Ovary (tissue), 7 donors: ENCODE measurements at regions not wholly inside any gene's neighbourhood (a gene's known extent, or its start where the extent isn't known, plus 50 kb on each side); places are given as distances from the start of the nearest gene placed in this dataset.

ENCODE experiments used
- DNase-seq, 5 donors: peaks; one replicate each; pipeline ENCODE4 v3.0.0-alpha.2; 2019 to 2020
- H3K27ac ChIP-seq, 2 donors: fragments of 200-600 bp; one replicate each; pipeline versions ENCODE4 v1.5.1 to v1.8.0; 2019 to 2022
- H3K27me3 ChIP-seq: fragments of 200-600 bp; one replicate; pipeline ENCODE4 v1.8.0; 2022
- H3K36me3 ChIP-seq: fragments of 200-600 bp; sonication (generic); one replicate; pipeline ENCODE4 v1.5.1; 2019
- H3K4me1 ChIP-seq: one replicate; pipeline ENCODE4 v1.8.1; 2013; ENCODE audit warnings: mild to moderate bottlenecking, moderate library complexity; ENCODE audit not compliant: insufficient read depth
- H3K4me3 ChIP-seq: fragments of 200-600 bp; sonication (generic); one replicate; pipeline ENCODE4 v1.5.1; 2017
- H3K9me3 ChIP-seq, 2 donors: fragments of 200-600 bp in 1 of 2; sonication (generic) in 1 of 2; one replicate each; pipeline versions ENCODE4 v1.5.1 to v1.8.1; 2013 to 2019; ENCODE audit warnings: mild to moderate bottlenecking in 1 of 2, moderate library complexity in 1 of 2
- EP300 ChIP-seq: sonication (generic); formaldehyde crosslinking; IDR thresholded peaks from one replicate; pipeline ENCODE4 v1.6.1; 2017; ENCODE audit warnings: antibody characterized with exemption
- POLR2A ChIP-seq: fragments of 450-650 bp; IDR thresholded peaks from one replicate; pipeline ENCODE4 v1.6.1; 2017; ENCODE audit warnings: antibody characterized with exemption, mild to moderate bottlenecking, moderate library complexity
- WGBS, 3 donors: extraction: QIAGEN DNeasy Blood & Tissue Kit in 1 of 3; methylation state at CpG; one replicate each; pipeline versions ENCODE4 v1.1.5 to v1.1.7; 2013 to 2017; 5-methylcytosine and 5-hydroxymethylcytosine counted together
- intact Hi-C, 4 donors: fragments of 100-400 bp; cut with DNase I; formaldehyde crosslinking; loops; one replicate each; pipeline versions ENCODE4 v1.11.0 to v1.15.1; 2022 to 2023
- TF ChIP-seq, protein P1 (sequence below), 3 donors: fragments of 450-650 bp in 2 of 3; fragments of 200-600 bp in 1 of 3; IDR thresholded peaks; one replicate each; pipeline versions ENCODE4 v1.5.1 to v1.8.0; 2016 to 2022; ENCODE audit warnings: antibody characterized with exemption in 3 of 3, mild to moderate bottlenecking in 1 of 3
- donor health status: DM: no; HTN: no; CAD: no; lungs with moderate emphysema.
- donor health status: DM: no; HTN: no; CAD: no.
- donor health status: Bipolar disorder and iron deficiency.
- donor health status: DM: no; HTN: no; CAD: no.
- donor health status: DM: yes; HTN: yes; CAD: no.

DNA sequence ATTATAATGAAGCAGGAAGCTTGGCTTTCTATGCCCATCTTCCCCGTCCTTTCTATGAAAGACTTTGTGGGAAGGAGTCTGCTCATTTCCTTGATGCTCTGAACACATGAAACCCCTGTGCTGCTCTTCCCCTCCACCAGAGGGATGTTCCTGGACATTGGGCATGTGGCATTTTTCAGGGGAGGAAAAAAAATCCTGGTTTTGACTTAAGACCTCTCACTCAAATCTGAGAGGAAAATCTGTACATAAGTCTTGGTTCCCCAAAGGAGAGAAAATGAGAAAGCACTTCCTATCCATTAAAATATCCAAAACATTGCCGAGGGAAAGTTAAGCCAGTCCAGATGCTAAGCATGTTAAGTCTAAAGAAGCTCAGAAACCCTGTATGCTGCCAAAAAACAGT is 393.0 kb downstream of the PAX1 start:
- TF ChIP-seq POLR2A = no peak
- TF ChIP-seq, protein P1, sequence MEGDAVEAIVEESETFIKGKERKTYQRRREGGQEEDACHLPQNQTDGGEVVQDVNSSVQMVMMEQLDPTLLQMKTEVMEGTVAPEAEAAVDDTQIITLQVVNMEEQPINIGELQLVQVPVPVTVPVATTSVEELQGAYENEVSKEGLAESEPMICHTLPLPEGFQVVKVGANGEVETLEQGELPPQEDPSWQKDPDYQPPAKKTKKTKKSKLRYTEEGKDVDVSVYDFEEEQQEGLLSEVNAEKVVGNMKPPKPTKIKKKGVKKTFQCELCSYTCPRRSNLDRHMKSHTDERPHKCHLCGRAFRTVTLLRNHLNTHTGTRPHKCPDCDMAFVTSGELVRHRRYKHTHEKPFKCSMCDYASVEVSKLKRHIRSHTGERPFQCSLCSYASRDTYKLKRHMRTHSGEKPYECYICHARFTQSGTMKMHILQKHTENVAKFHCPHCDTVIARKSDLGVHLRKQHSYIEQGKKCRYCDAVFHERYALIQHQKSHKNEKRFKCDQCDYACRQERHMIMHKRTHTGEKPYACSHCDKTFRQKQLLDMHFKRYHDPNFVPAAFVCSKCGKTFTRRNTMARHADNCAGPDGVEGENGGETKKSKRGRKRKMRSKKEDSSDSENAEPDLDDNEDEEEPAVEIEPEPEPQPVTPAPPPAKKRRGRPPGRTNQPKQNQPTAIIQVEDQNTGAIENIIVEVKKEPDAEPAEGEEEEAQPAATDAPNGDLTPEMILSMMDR (IDR thresholded peaks at IDR 0.05) = no peak
- no peak for TF ChIP-seq EP300
- Histone ChIP-seq H3K36me3 (no peaks in the 10 kb centered on the region), H3K4me3 (no peak overlapping the region), H3K27ac (no peak overlapping the region), H3K9me3 (no peaks in the 10 kb centered on the region), H3K27me3 (no peaks in the 10 kb centered on the region), H3K4me1 (no peaks in the 10 kb centered on the region)
- 46 to 56% (median 51%) methylated on average over 2 of the region's 2 CpGs for WGBS, 3 donors
- intact Hi-C loops = no loop called here
- no peak for DNase-seq

GRCh38 chr20:22093122-22093521 is 387.7 kb downstream of the PAX1 start:
- intact Hi-C loops = no loop called here
- Histone ChIP-seq H3K27ac (no peak overlapping the region), H3K4me3 (no peak overlapping the region), H3K27me3 (no peaks in the 10 kb centered on the region), H3K9me3 (no peaks in the 10 kb centered on the region), H3K36me3 (no peaks in the 10 kb centered on the region), H3K4me1 (no peaks in the 10 kb centered on the region)
- TF ChIP-seq EP300 = no peak
- TF ChIP-seq POLR2A = no peak
- TF ChIP-seq, protein P1 (IDR thresholded peaks at IDR 0.05) = no peak
- no peak for DNase-seq
- 13 to 59% (median 25%) methylated on average over 1 of the region's 1 CpG for WGBS, 3 donors

DNA sequence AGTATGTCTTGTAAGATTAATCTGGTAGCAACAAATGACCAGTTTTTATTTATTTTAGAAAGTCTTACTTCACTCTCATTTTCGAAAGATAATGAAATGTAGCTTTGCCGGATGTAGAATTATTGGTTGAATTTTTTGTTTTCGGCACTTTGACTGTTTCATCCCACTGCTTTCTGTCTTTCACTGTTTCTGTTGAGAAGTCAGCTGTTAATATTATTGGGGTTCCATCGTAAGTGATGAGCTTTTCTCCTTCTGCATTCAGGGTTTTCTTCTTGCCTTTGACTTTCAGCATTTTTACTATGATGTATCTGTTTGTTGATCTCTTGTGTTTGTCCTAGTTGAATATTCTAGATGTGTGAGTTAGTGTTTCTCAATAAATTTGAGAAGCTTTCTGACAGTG is 383.4 kb downstream of the PAX1 start:
- DNase-seq = no peak
- Histone ChIP-seq H3K4me3 (no peak overlapping the region), H3K4me1 (no peaks in the 10 kb centered on the region), H3K36me3 (no peaks in the 10 kb centered on the region), H3K9me3 (no peaks in the 10 kb centered on the region), H3K27ac (no peak overlapping the region), H3K27me3 (no peaks in the 10 kb centered on the region)
- TF ChIP-seq, protein P1 (IDR thresholded peaks at IDR 0.05) = no peak
- TF ChIP-seq EP300 = no peak
- no peak for TF ChIP-seq POLR2A
- WGBS, 3 donors = 84 to 88% (median 87%) methylated on average over 4 of the region's 4 CpGs
- intact Hi-C loops = no loop called here

DNA sequence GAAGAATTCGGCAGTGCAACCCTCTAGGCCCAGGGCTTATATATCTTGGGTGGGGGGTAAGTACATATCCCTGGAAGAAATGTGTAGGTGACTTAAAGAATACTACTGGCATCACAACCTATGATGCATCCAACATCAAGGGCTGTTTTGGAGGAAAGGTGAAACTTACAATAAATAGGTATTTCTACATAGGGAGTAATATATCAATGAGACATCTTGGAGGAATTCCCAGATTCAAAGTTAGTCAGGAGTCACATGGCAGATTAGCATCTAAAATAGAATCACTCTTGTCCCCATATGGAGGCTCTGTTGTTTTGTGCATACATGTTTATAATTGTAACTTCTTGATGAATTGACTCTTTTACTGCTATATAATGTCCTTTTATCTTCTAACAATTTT is 375.5 kb downstream of the PAX1 start:
- no peak for DNase-seq
- WGBS, 3 donors = 3 to 42% (median 38%) methylated on average over 1 of the region's 1 CpG
- no peaks in the 10 kb centered on the region for H3K27me3 ChIP-seq
- intact Hi-C loops = no loop called here
- no peaks in the 10 kb centered on the region for H3K36me3 ChIP-seq
- no peak overlapping the region for H3K27ac ChIP-seq
- TF ChIP-seq EP300 (no peak), POLR2A (no peak)
- TF ChIP-seq, protein P1 (IDR thresholded peaks at IDR 0.05) = no peak
- H3K9me3 ChIP-seq = no peaks in the 10 kb centered on the region
- no peaks in the 10 kb centered on the region for H3K4me1 ChIP-seq
- H3K4me3 ChIP-seq = no peak overlapping the region

GRCh38 chr20:22074635-22075034 is 369.2 kb downstream of the PAX1 start:
- TF ChIP-seq, protein P1 (IDR thresholded peaks at IDR 0.05) = no peak
- no peak for TF ChIP-seq POLR2A
- TF ChIP-seq EP300 = no peak
- DNase-seq = no peak
- intact Hi-C loops = no loop called here
- Histone ChIP-seq H3K27ac (no peak overlapping the region), H3K9me3 (no peaks in the 10 kb centered on the region), H3K27me3 (no peaks in the 10 kb centered on the region), H3K36me3 (no peaks in the 10 kb centered on the region), H3K4me3 (no peak overlapping the region), H3K4me1 (no peaks in the 10 kb centered on the region)
- WGBS, 3 donors = 74 to 91% (median 78%) methylated on average over 1 of the region's 1 CpG
